ENCODE measurements at regions not wholly inside any gene's neighbourhood (a gene's known extent, or its start where the extent isn't known, plus 50 kb on each side); places are given as distances from the start of the nearest gene placed in this dataset.
A peak's percentile ranks its signal among the peaks of the same experiment; 100 is the strongest.

- Histone ChIP-seq H3K4me3 (no peak overlapping the region), H4K20me1 (no peaks in the 10 kb centered on the region), H3K36me3 (peaks cover 0 to 8% (median 0%) of the 10 kb centered on the region in 11 experiments; a peak in 4 of 22 replicates), H3K9me3 (replicated peaks in 1 of 11) (peaks cover 15 to 61% (median 41%) of the 10 kb centered on the region in 11 experiments), H3K27me3 (no peaks in the 10 kb centered on the region), H3K4me1 (peaks cover 12 to 46% (median 27%) of the 10 kb centered on the region in 10 experiments; a peak in 19 of 20 replicates), H3K4me2 (peak overlapping the region in 2 of 11 experiments; percentile 11 to 56; a peak in 4 of 22 replicates), H3K27ac (no peak overlapping the region), H3K9ac (no peak overlapping the region)
- no peak for TF ChIP-seq Cebpa-rat (IDR thresholded peaks at IDR 0.05)
These were observed 85.4 kb upstream of the FAT1 start for GRCh38 chr4:186809070-186809469.

- no peaks in the 10 kb centered on the region for H3K27me3 ChIP-seq
- no peak overlapping the region for H3K4me2 ChIP-seq
- peaks cover 12 to 62% (median 40%) of the 10 kb centered on the region in 10 experiments for H3K4me1 ChIP-seq
- peaks cover 0 to 8% (median 0%) of the 10 kb centered on the region in 11 experiments; a peak in 4 of 22 replicates for H3K36me3 ChIP-seq
- no peaks in the 10 kb centered on the region for H4K20me1 ChIP-seq
- H3K4me3 ChIP-seq: no peak overlapping the region; a peak in 1 of 20 replicates
- TF ChIP-seq Cebpa-rat (IDR thresholded peaks at IDR 0.05): no peak
- no peak overlapping the region for H3K9ac ChIP-seq
- H3K27ac ChIP-seq: no peak overlapping the region
- peaks cover 15 to 53% (median 41%) of the 10 kb centered on the region in 11 experiments for H3K9me3 ChIP-seq (replicated peaks in 1 of 11)
These were observed 87.0 kb upstream of the FAT1 start for GRCh38 chr4:186810613-186811150.

- Histone ChIP-seq H3K9ac (no peak overlapping the region), H3K27me3 (no peaks in the 10 kb centered on the region), H3K27ac (peak overlapping the region in 1 of 11 experiments; percentile 39; a peak in 1 of 22 replicates), H3K4me3 (no peak overlapping the region; a peak in 1 of 20 replicates), H3K36me3 (peaks cover 0 to 8% (median 0%) of the 10 kb centered on the region in 11 experiments; a peak in 4 of 22 replicates), H3K4me1 (peaks cover 12 to 69% (median 45%) of the 10 kb centered on the region in 10 experiments), H4K20me1 (no peaks in the 10 kb centered on the region), H3K9me3 (replicated peaks in 1 of 11) (peaks cover 15 to 57% (median 43%) of the 10 kb centered on the region in 11 experiments), H3K4me2 (peak overlapping the region in 7 of 11 experiments; percentile 56 to 79 (median 69); a peak in 14 of 22 replicates)
- TF ChIP-seq Cebpa-rat (IDR thresholded peaks at IDR 0.05): no peak
These were observed 88.9 kb upstream of the FAT1 start for GRCh38 chr4:186812592-186812991.

GRCh38 chr4:186813377-186814068 lies 89.9 kb upstream of the FAT1 start:
- peak overlapping the region in 1 of 11 experiments; percentile 39; a peak in 2 of 22 replicates for H3K27ac ChIP-seq
- H3K27me3 ChIP-seq: no peaks in the 10 kb centered on the region
- TF ChIP-seq Cebpa-rat (IDR thresholded peaks at IDR 0.05): no peak
- no peaks in the 10 kb centered on the region for H4K20me1 ChIP-seq
- H3K4me2 ChIP-seq: peak overlapping the region in 10 of 11 experiments; percentile 21 to 79 (median 62); a peak in 19 of 22 replicates
- peaks cover 15 to 49% (median 45%) of the 10 kb centered on the region in 11 experiments for H3K9me3 ChIP-seq (replicated peaks in 1 of 11)
- H3K4me1 ChIP-seq: peaks cover 7 to 66% (median 38%) of the 10 kb centered on the region in 10 experiments
- H3K36me3 ChIP-seq: peaks cover 0 to 8% (median 0%) of the 10 kb centered on the region in 11 experiments; a peak in 4 of 22 replicates
- H3K4me3 ChIP-seq: peak overlapping the region in 1 of 10 experiments; percentile 12; a peak in 1 of 20 replicates
- no peak overlapping the region for H3K9ac ChIP-seq

- no peak overlapping the region for H3K9ac ChIP-seq
- H3K4me3 ChIP-seq: no peak overlapping the region
- no peak for TF ChIP-seq Cebpa-rat (IDR thresholded peaks at IDR 0.05)
- peak overlapping the region in 6 of 11 experiments; percentile 62 to 79 (median 71); a peak in 11 of 22 replicates for H3K4me2 ChIP-seq
- no peaks in the 10 kb centered on the region for H3K27me3 ChIP-seq
- peak overlapping the region in 1 of 11 experiments; percentile 39; a peak in 1 of 22 replicates for H3K27ac ChIP-seq
- H3K4me1 ChIP-seq: peaks cover 8 to 75% (median 43%) of the 10 kb centered on the region in 10 experiments
- H4K20me1 ChIP-seq: no peaks in the 10 kb centered on the region
- H3K9me3 ChIP-seq (replicated peaks in 1 of 11): peaks cover 15 to 41% (median 36%) of the 10 kb centered on the region in 11 experiments
- peaks cover 0 to 8% (median 0%) of the 10 kb centered on the region in 11 experiments; a peak in 4 of 22 replicates for H3K36me3 ChIP-seq
These were observed 90.9 kb upstream of the FAT1 start for GRCh38 chr4:186814535-186815070.

GRCh38 chr4:186819342-186820086 lies 95.9 kb upstream of the FAT1 start:
- Histone ChIP-seq H3K9me3 (replicated peaks in 1 of 11) (peaks cover 0 to 36% (median 16%) of the 10 kb centered on the region in 11 experiments; a peak in 13 of 22 replicates), H3K4me2 (peak overlapping the region; percentile 46 to 75 (median 61); a peak in 21 of 22 replicates), H3K9ac (no peak overlapping the region; a peak in 1 of 22 replicates), H4K20me1 (no peaks in the 10 kb centered on the region), H3K27ac (peak overlapping the region in 6 of 11 experiments; percentile 14 to 82 (median 60); a peak in 6 of 22 replicates), H3K27me3 (no peaks in the 10 kb centered on the region), H3K36me3 (no peaks in the 10 kb centered on the region), H3K4me3 (no peak overlapping the region), H3K4me1 (peaks cover 24 to 84% (median 39%) of the 10 kb centered on the region in 10 experiments)
- no peak for TF ChIP-seq Cebpa-rat (IDR thresholded peaks at IDR 0.05)

- peaks cover 19 to 75% (median 30%) of the 10 kb centered on the region in 10 experiments for H3K4me1 ChIP-seq
- no peaks in the 10 kb centered on the region for H3K36me3 ChIP-seq
- peaks cover 0 to 43% (median 16%) of the 10 kb centered on the region in 11 experiments; a peak in 14 of 22 replicates for H3K9me3 ChIP-seq (replicated peaks in 1 of 11)
- H3K27ac ChIP-seq: peak overlapping the region in 10 of 11 experiments; percentile 9 to 82 (median 42); a peak in 15 of 22 replicates
- peak overlapping the region in 3 of 11 experiments; percentile 24 to 59 (median 51); a peak in 5 of 22 replicates for H3K9ac ChIP-seq
- peak overlapping the region; percentile 46 to 75 (median 61) for H3K4me2 ChIP-seq
- no peaks in the 10 kb centered on the region for H3K27me3 ChIP-seq
- H3K4me3 ChIP-seq: no peak overlapping the region
- no peak for TF ChIP-seq Cebpa-rat (IDR thresholded peaks at IDR 0.05)
- H4K20me1 ChIP-seq: no peaks in the 10 kb centered on the region
These were observed 96.8 kb upstream of the FAT1 start for GRCh38 chr4:186820391-186820891.

- H3K27ac ChIP-seq: no peak overlapping the region
- H3K9ac ChIP-seq: no peak overlapping the region
- H3K36me3 ChIP-seq: no peaks in the 10 kb centered on the region
- H4K20me1 ChIP-seq: no peaks in the 10 kb centered on the region
- no peak overlapping the region for H3K4me2 ChIP-seq
- peaks cover 19 to 51% (median 26%) of the 10 kb centered on the region in 10 experiments for H3K4me1 ChIP-seq
- H3K9me3 ChIP-seq (replicated peaks in 1 of 11): peaks cover 0 to 40% (median 17%) of the 10 kb centered on the region in 11 experiments; a peak in 14 of 22 replicates
- TF ChIP-seq Cebpa-rat (IDR thresholded peaks at IDR 0.05): no peak
- H3K4me3 ChIP-seq: no peak overlapping the region
- no peaks in the 10 kb centered on the region for H3K27me3 ChIP-seq
These were observed 100.3 kb upstream of the FAT1 start for GRCh38 chr4:186823989-186824388.

Data from BLaER1 treated with 17β-estradiol and CSF1 and Interleukin-3, amounts not matched to agents 10 nM and 100 nM (cell line).